Lower leg skin (tissue), 4 donors: ENCODE measurements at regions not wholly inside any gene's neighbourhood (a gene's known extent, or its start where the extent isn't known, plus 50 kb on each side); places are given as distances from the start of the nearest gene placed in this dataset.
A peak's percentile ranks its signal among the peaks of the same experiment; 100 is the strongest.

Experiments
- DNase-seq, 2 donors: peaks; one replicate each; pipeline ENCODE4 v3.0.0-alpha.2; 2019; ENCODE audit warnings: low spot score in 2 of 2
- H3K4me3 ChIP-seq: fragments of 200-600 bp; sonication (generic); 2 replicates; pipeline ENCODE4 v1.5.1; 2017; ENCODE audit warnings: mild to moderate bottlenecking, low read depth; ENCODE audit not compliant: poor library complexity, severe bottlenecking
- CTCF ChIP-seq, 3 donors: fragments of 450-650 bp; IDR thresholded peaks; one replicate each; pipeline ENCODE4 v1.5.1; 2016; ENCODE audit warnings: antibody characterized with exemption in 3 of 3, mild to moderate bottlenecking in 3 of 3, moderate library complexity in 2 of 3
- POLR2A ChIP-seq, 2 donors: fragments of 450-650 bp; IDR thresholded peaks; one replicate each; pipeline ENCODE4 v1.6.1; 2016 to 2017; ENCODE audit warnings: antibody characterized with exemption in 2 of 2, mild to moderate bottlenecking in 1 of 2, moderate library complexity in 1 of 2
- WGBS, 2 donors: methylation state at CpG; one replicate each; pipeline ENCODE4 v1.1.5; 2018; 5-methylcytosine and 5-hydroxymethylcytosine counted together
- intact Hi-C: fragments of 100-400 bp; cut with DNase I; formaldehyde crosslinking; loops from one replicate; pipeline ENCODE4 v1.15.0; 2023; ENCODE audit warnings: low total_unique reads

DNA sequence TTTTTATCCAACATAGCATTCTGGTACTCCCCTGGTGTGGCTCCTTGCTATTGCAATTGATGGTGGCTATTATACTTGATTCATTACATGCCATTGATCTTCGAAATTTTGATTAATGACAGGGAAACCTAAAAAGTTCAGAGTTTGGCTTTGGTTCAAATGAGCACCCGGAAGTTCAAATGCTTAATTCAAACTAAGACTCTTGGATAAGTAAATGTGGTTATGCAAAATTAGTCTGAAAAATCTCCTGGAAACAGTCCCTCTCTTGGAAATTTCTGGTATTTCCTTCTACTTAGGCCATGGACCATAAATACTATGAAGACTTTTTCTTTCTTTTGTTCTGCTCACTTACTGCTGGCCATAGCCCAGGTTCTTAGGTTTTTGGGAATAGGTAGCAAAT lies 65.3 kb upstream of the SMIM21 start:
- 27 to 45% methylated on average over 2 of the region's 2 CpGs for WGBS, 2 donors
- intact Hi-C loops: no loop called here
- no peak overlapping the region for H3K4me3 ChIP-seq
- DNase-seq: no peak
- TF ChIP-seq POLR2A (IDR thresholded peaks at IDR 0.05) (no peak), CTCF (IDR thresholded peaks at IDR 0.05) (no peak)

DNA sequence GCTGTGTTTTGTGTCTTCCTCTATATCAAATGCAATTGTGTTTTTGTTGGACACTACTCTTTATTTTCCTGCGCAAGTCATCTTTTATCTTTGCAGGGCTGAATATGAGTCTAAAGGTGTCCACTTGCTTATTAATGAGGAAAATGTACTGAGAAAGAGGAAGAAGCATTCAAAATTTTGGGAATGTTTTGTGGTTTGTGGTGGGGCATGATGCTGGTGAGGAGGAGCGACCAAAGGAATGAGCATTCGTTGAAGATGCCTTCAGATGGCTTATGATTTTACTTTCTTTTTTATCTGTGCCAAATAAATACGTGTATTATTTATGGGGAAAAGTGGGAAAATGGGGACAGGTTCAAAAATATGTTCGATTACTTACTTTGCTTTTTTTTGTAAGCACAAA lies 63.9 kb upstream of the SMIM21 start:
- intact Hi-C loops: no loop called here
- DNase-seq: no peak
- no peak for TF ChIP-seq POLR2A (IDR thresholded peaks at IDR 0.05)
- TF ChIP-seq CTCF (IDR thresholded peaks at IDR 0.05): no peak
- H3K4me3 ChIP-seq: no peak overlapping the region
- WGBS, 2 donors: 83 to 89% methylated on average over 5 of the region's 5 CpGs

GRCh38 chr18:75489493-75490190 lies 62.1 kb upstream of the SMIM21 start:
- DNase-seq: peak in 1 of 2 donors; percentile 35
- TF ChIP-seq POLR2A (IDR thresholded peaks at IDR 0.05) (no peak), CTCF (IDR thresholded peaks at IDR 0.05) (no peak)
- intact Hi-C loops: no loop called here
- 53 to 56% methylated on average over 13 of the region's 13 CpGs for WGBS, 2 donors
- no peak overlapping the region for H3K4me3 ChIP-seq

DNA sequence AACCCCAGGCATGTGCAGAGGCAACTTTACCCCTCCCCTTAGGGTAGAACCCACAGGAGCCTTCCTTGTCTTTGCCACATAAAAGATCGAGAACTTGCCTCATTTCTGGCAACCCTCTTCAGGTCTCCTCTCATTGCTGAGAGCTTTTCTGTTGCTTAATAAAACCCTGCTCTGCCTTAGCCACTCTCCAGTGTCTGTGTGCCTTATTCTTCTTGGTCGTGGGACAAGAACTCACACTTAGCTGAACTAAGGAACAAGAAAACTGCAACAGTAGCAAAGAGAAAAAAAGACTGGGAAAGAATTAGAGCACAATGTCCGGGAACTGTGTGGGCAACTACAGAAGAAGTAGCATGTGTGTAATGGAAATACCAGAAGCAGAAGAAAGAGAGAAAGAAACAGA lies 56.2 kb upstream of the SMIM21 start:
- WGBS, 2 donors: 89% methylated on average over 3 of the region's 3 CpGs

GRCh38 chr18:75482880-75483279 lies 55.4 kb upstream of the SMIM21 start:
- no peak for DNase-seq
- intact Hi-C loops: no loop called here
- TF ChIP-seq POLR2A (IDR thresholded peaks at IDR 0.05): no peak
- TF ChIP-seq CTCF (IDR thresholded peaks at IDR 0.05): no peak
- no peak overlapping the region for H3K4me3 ChIP-seq

More for the DNA sequence above, 56.2 kb upstream of the SMIM21 start:
- DNase-seq: no peak
- intact Hi-C loops: no loop called here
- H3K4me3 ChIP-seq: no peak overlapping the region
- no peak for TF ChIP-seq POLR2A (IDR thresholded peaks at IDR 0.05)
- no peak for TF ChIP-seq CTCF (IDR thresholded peaks at IDR 0.05)

DNA sequence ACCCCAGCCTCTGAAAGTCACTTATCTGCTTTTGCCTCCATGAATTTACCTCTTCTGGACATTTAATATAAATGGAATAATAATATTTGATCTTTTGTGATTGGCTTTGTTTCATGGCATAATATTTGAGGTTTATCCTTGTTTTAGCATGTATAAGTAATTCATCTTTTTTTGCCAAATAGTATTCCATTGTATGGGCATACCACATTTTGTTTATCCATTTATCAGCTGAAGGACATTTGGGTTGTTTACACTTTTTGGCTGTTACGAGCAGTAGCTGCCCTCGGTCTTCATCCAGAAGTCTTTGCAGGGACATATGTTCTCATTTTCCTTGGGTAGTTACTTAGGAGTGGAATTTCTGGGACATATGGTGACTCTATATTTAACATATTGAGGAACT lies 53.0 kb upstream of the SMIM21 start:
- no peak overlapping the region for H3K4me3 ChIP-seq
- 91 to 96% methylated on average over 2 of the region's 2 CpGs for WGBS, 2 donors
- TF ChIP-seq POLR2A (IDR thresholded peaks at IDR 0.05): no peak
- TF ChIP-seq CTCF (IDR thresholded peaks at IDR 0.05): no peak
- intact Hi-C loops: no loop called here
- DNase-seq: no peak
